WTC11 (cell line): ENCODE measurements at regions not wholly inside any gene's neighbourhood (a gene's known extent, or its start where the extent isn't known, plus 50 kb on each side); places are given as distances from the start of the nearest gene placed in this dataset.

ENCODE experiments used
- ATAC-seq: fragments of 200-7000 bp; cut with Tn5 transposase; 2 replicates; pipeline ENCODE4 v1.10.0; 2021; ENCODE audit warnings: mild to moderate bottlenecking, moderate library complexity
- CTCF ChIA-PET: fragments of 300-600 bp; sonication (Branson Sonifier 250); formaldehyde crosslinking; loops from one replicate; lab custom pipeline; 2021; ENCODE audit warnings: antibody characterized with exemption; lab: Charles Lee
- POLR2A ChIA-PET: fragments of 350-600 bp; sonication (Branson Sonifier 250); formaldehyde crosslinking; loops from one replicate; lab custom pipeline; 2021; ENCODE audit warnings: antibody characterized with exemption; lab: Charles Lee
- DNase-seq: peaks from one replicate; pipeline ENCODE4 v3.0.0; 2021; ENCODE audit warnings: low spot score
- H3K27ac Mint-ChIP-seq: 2 replicates; pipeline ENCODE4 v1.8.0; 2021; ENCODE audit warnings: mixed read lengths
- H3K27me3 Mint-ChIP-seq: 2 replicates; pipeline ENCODE4 v1.8.0; 2021; ENCODE audit warnings: low read depth, mild to moderate bottlenecking, moderate library complexity, mixed read lengths
- H3K36me3 Mint-ChIP-seq: 2 replicates; pipeline ENCODE4 v1.8.0; 2021; ENCODE audit warnings: mixed read lengths
- H3K4me1 Mint-ChIP-seq: 2 replicates; pipeline ENCODE4 v1.8.0; 2022; ENCODE audit warnings: mixed read lengths
- H3K4me3 Mint-ChIP-seq: 2 replicates; pipeline ENCODE4 v1.8.0; 2021; ENCODE audit warnings: mild to moderate bottlenecking, moderate library complexity, mixed read lengths
- H3K9me3 Mint-ChIP-seq: 2 replicates; pipeline ENCODE4 v1.8.0; 2021; ENCODE audit warnings: mixed read lengths
- EMX1 ChIP-seq: fragments of 250-450 bp; sonication (Bioruptor Pico); IDR thresholded peaks from 2 replicates; pipeline ENCODE4 v1.8.0; 2021; ENCODE audit warnings: mild to moderate bottlenecking
- JUN ChIP-seq: sonication (generic); formaldehyde crosslinking; IDR thresholded peaks from 2 replicates; pipeline ENCODE4 v1.8.0; 2023; ENCODE audit warnings: mild to moderate bottlenecking, missing genetic modification reagents
- MYBL2 ChIP-seq: sonication (generic); formaldehyde crosslinking; IDR thresholded peaks from 2 replicates; pipeline ENCODE4 v1.8.1; 2023; ENCODE audit warnings: mild to moderate bottlenecking, moderate library complexity, missing genetic modification reagents
- RELA ChIP-seq: sonication (generic); formaldehyde crosslinking; IDR thresholded peaks from 2 replicates; pipeline ENCODE4 v1.8.1; 2022; ENCODE audit warnings: missing genetic modification reagents, mild to moderate bottlenecking, borderline replicate concordance
- SMAD3 ChIP-seq: sonication (generic); formaldehyde crosslinking; IDR thresholded peaks from 2 replicates; pipeline ENCODE4 v1.8.0; 2022; ENCODE audit warnings: missing genetic modification reagents, mild to moderate bottlenecking, borderline replicate concordance
- TEAD4 ChIP-seq: sonication (generic); formaldehyde crosslinking; IDR thresholded peaks from 2 replicates; pipeline ENCODE4 v1.8.0; 2022; ENCODE audit warnings: mild to moderate bottlenecking, missing genetic modification reagents
- TF ChIP-seq, protein P1 (sequence below): sonication (generic); formaldehyde crosslinking; IDR thresholded peaks from 2 replicates; pipeline ENCODE4 v1.8.0; 2023; ENCODE audit warnings: mild to moderate bottlenecking, missing genetic modification reagents
- TF ChIP-seq, protein P2 (sequence below): sonication (generic); formaldehyde crosslinking; IDR thresholded peaks from 2 replicates; pipeline ENCODE4 v1.8.1; 2022; ENCODE audit warnings: low read depth, missing genetic modification reagents, borderline replicate concordance
- TF ChIP-seq, protein P3 (sequence below): sonication (generic); formaldehyde crosslinking; IDR thresholded peaks from 2 replicates; pipeline ENCODE4 v1.8.0; 2022; ENCODE audit warnings: mild to moderate bottlenecking, missing genetic modification reagents
- TF ChIP-seq, protein P4 (sequence below): sonication (generic); formaldehyde crosslinking; IDR thresholded peaks from 2 replicates; pipeline ENCODE4 v1.8.0; 2023; ENCODE audit warnings: missing genetic modification reagents
- TF ChIP-seq, protein P5 (sequence below): fragments of 250-450 bp; sonication (Bioruptor Pico); IDR thresholded peaks from 2 replicates; pipeline ENCODE4 v1.9.0; 2021; ENCODE audit warnings: moderate library complexity, mild to moderate bottlenecking, inconsistent platforms, borderline replicate concordance
- TF ChIP-seq, protein P6 (sequence below): sonication (generic); formaldehyde crosslinking; IDR thresholded peaks from 2 replicates; pipeline ENCODE4 v1.8.1; 2023; ENCODE audit warnings: mild to moderate bottlenecking, missing genetic modification reagents, moderate library complexity
- TF ChIP-seq, protein P7 (sequence below): fragments of 250-450 bp; sonication (Bioruptor Pico); conservative IDR thresholded peaks from 2 replicates; pipeline ENCODE4 v1.9.0; 2021; ENCODE audit warnings: mild to moderate bottlenecking
- TF ChIP-seq, protein P8 (sequence below): sonication (generic); formaldehyde crosslinking; IDR thresholded peaks from 2 replicates; pipeline ENCODE4 v1.8.0; 2022; ENCODE audit warnings: missing genetic modification reagents

DNA sequence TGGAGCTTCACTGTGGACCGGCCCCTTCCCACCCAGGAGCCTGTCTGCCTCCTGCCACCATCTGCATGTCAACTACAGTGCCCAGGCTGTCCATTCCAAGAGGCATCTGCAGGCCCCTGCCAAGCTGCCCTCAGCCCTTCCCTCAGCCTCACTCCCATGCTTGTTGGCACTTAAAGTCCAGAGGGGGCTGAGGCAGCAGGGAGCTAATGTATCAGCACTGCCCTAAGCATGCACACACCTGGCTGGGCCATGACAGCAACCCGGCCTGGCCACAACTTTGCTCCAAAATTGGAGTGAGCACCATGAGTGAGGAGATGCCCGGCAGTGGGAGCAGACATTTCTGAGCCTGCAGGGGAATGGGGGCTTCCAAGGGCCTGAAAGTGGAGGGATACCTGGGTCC is 417.5 kb upstream of the GRM3 start (continued):
- TF ChIP-seq, protein P1, sequence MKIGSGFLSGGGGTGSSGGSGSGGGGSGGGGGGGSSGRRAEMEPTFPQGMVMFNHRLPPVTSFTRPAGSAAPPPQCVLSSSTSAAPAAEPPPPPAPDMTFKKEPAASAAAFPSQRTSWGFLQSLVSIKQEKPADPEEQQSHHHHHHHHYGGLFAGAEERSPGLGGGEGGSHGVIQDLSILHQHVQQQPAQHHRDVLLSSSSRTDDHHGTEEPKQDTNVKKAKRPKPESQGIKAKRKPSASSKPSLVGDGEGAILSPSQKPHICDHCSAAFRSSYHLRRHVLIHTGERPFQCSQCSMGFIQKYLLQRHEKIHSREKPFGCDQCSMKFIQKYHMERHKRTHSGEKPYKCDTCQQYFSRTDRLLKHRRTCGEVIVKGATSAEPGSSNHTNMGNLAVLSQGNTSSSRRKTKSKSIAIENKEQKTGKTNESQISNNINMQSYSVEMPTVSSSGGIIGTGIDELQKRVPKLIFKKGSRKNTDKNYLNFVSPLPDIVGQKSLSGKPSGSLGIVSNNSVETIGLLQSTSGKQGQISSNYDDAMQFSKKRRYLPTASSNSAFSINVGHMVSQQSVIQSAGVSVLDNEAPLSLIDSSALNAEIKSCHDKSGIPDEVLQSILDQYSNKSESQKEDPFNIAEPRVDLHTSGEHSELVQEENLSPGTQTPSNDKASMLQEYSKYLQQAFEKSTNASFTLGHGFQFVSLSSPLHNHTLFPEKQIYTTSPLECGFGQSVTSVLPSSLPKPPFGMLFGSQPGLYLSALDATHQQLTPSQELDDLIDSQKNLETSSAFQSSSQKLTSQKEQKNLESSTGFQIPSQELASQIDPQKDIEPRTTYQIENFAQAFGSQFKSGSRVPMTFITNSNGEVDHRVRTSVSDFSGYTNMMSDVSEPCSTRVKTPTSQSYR = no peak

DNA sequence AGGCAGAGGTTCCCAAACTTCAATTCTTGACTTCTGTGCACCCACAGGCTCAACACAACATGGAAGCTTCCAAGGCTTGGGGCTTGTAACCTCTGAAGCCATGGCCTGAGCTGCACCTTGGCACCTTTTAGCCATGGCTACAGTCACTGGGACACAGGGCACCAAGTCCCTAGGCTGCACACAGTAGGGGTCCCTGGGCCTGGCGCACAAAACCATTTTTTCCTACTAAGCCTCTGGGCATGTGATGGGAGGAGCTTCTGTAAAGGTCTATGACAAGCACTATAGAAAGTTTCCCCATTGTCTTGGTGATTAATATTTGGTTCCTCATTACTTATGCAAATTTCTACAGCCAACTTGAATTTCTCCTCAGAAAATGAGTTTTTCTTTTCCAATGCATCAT is 420.9 kb upstream of the GRM3 start:
- H3K4me3 Mint-ChIP-seq = no peak overlapping the region
- H3K4me1 Mint-ChIP-seq = no peaks in the 10 kb centered on the region
- H3K27me3 Mint-ChIP-seq = no peaks in the 10 kb centered on the region
- ATAC-seq = no peak
- POLR2A ChIA-PET = no interaction called here
- TF ChIP-seq, protein P2, sequence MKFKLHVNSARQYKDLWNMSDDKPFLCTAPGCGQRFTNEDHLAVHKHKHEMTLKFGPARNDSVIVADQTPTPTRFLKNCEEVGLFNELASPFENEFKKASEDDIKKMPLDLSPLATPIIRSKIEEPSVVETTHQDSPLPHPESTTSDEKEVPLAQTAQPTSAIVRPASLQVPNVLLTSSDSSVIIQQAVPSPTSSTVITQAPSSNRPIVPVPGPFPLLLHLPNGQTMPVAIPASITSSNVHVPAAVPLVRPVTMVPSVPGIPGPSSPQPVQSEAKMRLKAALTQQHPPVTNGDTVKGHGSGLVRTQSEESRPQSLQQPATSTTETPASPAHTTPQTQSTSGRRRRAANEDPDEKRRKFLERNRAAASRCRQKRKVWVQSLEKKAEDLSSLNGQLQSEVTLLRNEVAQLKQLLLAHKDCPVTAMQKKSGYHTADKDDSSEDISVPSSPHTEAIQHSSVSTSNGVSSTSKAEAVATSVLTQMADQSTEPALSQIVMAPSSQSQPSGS (CRISPR knock-in tag) = no peak
- no peak for TF ChIP-seq MYBL2 (CRISPR knock-in tag)
- TF ChIP-seq, protein P3, sequence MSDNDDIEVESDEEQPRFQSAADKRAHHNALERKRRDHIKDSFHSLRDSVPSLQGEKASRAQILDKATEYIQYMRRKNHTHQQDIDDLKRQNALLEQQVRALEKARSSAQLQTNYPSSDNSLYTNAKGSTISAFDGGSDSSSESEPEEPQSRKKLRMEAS (CRISPR knock-in tag) = no peak
- TF ChIP-seq, protein P4, sequence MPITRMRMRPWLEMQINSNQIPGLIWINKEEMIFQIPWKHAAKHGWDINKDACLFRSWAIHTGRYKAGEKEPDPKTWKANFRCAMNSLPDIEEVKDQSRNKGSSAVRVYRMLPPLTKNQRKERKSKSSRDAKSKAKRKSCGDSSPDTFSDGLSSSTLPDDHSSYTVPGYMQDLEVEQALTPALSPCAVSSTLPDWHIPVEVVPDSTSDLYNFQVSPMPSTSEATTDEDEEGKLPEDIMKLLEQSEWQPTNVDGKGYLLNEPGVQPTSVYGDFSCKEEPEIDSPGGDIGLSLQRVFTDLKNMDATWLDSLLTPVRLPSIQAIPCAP (CRISPR knock-in tag) = no peak
- TF ChIP-seq RELA (CRISPR knock-in tag) = no peak
- TF ChIP-seq, protein P5, sequence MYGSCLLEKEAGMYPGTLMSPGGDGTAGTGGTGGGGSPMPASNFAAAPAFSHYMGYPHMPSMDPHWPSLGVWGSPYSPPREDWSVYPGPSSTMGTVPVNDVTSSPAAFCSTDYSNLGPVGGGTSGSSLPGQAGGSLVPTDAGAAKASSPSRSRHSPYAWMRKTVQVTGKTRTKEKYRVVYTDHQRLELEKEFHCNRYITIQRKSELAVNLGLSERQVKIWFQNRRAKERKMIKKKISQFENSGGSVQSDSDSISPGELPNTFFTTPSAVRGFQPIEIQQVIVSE (CRISPR knock-in tag) = no peak
- TF ChIP-seq, protein P6, sequence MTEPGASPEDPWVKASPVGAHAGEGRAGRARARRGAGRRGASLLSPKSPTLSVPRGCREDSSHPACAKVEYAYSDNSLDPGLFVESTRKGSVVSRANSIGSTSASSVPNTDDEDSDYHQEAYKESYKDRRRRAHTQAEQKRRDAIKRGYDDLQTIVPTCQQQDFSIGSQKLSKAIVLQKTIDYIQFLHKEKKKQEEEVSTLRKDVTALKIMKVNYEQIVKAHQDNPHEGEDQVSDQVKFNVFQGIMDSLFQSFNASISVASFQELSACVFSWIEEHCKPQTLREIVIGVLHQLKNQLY (CRISPR knock-in tag) = no peak
- TF ChIP-seq JUN (CRISPR knock-in tag) = no peak
- TF ChIP-seq EMX1 (CRISPR knock-in tag) = no peak
- no peak for TF ChIP-seq TEAD4 (CRISPR knock-in tag)
- TF ChIP-seq, protein P7, sequence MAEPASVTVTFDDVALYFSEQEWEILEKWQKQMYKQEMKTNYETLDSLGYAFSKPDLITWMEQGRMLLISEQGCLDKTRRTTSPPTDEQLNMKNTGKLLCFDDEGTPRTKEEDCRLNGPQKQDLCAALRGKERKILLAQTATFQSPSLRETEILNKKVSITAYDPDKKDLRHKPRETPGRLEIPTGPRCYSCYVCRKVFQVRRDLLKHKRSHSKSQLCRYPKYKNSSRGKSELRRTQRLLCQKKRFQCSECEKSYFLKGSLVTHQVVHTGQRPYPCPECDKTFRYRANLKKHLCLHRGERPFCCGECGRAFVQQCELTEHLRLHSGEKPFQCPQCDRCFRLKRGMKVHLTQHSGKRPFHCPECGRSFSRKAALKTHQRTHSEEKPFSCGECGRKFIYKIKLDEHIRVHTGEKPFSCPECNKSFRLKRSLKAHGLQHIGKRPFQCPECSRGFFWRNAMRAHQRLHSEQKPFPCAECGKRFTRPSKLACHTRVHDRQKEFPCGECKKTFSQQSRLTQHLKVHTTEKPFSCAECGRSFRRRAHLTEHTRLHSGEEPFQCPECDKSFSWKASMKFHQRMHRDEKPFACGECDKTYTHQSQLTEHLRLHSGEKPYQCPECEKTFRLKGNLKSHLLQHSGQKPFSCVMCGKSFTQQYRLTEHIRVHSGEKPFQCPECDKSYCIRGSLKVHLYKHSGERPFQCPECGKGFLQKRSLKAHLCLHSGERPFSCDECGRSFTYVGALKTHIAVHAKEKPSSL = no peak
- TF ChIP-seq, protein P8, sequence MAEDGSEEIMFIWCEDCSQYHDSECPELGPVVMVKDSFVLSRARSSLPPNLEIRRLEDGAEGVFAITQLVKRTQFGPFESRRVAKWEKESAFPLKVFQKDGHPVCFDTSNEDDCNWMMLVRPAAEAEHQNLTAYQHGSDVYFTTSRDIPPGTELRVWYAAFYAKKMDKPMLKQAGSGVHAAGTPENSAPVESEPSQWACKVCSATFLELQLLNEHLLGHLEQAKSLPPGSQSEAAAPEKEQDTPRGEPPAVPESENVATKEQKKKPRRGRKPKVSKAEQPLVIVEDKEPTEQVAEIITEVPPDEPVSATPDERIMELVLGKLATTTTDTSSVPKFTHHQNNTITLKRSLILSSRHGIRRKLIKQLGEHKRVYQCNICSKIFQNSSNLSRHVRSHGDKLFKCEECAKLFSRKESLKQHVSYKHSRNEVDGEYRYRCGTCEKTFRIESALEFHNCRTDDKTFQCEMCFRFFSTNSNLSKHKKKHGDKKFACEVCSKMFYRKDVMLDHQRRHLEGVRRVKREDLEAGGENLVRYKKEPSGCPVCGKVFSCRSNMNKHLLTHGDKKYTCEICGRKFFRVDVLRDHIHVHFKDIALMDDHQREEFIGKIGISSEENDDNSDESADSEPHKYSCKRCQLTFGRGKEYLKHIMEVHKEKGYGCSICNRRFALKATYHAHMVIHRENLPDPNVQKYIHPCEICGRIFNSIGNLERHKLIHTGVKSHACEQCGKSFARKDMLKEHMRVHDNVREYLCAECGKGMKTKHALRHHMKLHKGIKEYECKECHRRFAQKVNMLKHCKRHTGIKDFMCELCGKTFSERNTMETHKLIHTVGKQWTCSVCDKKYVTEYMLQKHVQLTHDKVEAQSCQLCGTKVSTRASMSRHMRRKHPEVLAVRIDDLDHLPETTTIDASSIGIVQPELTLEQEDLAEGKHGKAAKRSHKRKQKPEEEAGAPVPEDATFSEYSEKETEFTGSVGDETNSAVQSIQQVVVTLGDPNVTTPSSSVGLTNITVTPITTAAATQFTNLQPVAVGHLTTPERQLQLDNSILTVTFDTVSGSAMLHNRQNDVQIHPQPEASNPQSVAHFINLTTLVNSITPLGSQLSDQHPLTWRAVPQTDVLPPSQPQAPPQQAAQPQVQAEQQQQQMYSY (CRISPR knock-in tag) = no peak
- TF ChIP-seq SMAD3 (CRISPR knock-in tag) = no peak
- peaks cover 42% of the 10 kb centered on the region for H3K9me3 Mint-ChIP-seq
- no peak for DNase-seq
- peaks cover 17% of the 10 kb centered on the region for H3K36me3 Mint-ChIP-seq
- H3K27ac Mint-ChIP-seq = no peak overlapping the region
- CTCF ChIA-PET = no interaction called here
